ENCODE measurements at regions not wholly inside any gene's neighbourhood (a gene's known extent, or its start where the extent isn't known, plus 50 kb on each side); places are given as distances from the start of the nearest gene placed in this dataset.
"Not testable (repeated sequence)": the region's sequence is repeated elsewhere in the genome, so short reads cannot be mapped to it uniquely, and the experiment has no call there.

GRCh38 chr1:221527886-221528624 is 213.8 kb downstream of the DUSP10 start:
- DNase-seq (ENCODE audit: low spot score) = no peak

GRCh38 chr1:221530159-221530558 is 211.7 kb downstream of the DUSP10 start:
- DNase-seq (ENCODE audit: low spot score) = not testable (repeated sequence)

DNA sequence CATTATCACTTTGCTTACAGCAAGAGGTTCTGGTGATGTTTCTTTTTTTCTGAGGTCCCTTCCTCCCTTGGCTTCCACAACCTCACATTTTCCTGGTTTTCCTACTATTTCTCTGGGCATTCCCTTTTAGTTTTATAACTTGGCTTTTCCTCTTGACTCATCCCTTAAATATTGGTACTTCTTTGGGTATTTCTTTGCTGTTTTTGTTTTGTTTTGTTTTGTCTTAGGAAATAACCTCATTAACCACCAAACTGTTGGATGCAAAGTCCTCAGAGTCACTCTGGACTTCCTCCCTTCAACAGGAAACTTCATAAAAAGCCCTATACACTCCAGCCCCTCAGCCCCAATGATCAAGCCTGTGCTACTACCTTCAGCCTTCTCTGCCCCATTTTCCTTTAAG is 211.1 kb downstream of the DUSP10 start:
- DNase-seq (ENCODE audit: low spot score) = no peak

DNA sequence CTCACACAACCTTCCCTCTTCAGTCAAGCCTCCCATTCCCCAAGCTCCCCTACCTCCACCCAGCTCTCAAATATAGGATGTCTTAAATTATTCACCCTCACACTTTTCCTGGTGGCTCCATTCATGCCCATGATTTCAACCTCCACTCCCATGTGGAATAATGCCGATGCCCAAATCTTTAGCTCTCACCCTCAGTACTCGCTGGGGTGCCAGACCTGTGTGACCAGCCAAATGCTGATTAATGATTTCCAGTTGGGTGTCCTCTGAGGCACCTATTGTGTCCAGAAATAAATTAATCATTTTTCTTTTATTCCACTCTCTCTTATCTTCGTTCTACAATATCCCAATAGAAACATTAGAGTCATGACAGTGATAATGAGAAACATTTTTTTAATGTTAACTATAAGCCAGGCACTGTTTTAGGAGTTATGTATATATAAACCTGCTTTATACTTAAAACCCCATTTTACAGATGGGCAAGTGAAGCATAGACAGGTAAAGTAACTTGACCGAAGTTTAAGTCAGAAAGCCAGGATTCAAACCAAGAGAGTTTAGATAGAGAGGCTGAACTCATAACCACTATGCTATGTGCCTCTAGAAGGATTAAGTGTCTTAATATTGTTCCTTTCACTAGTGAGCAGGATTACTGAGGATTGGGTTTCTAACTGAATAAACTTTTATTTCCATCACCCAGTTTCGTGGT is 209.7 kb downstream of the DUSP10 start:
- DNase-seq (ENCODE audit: low spot score) = no peak

GRCh38 chr1:221541296-221541695 is 200.6 kb downstream of the DUSP10 start:
- no peak for DNase-seq (ENCODE audit: low spot score)

GRCh38 chr1:221543529-221544120 is 198.3 kb downstream of the DUSP10 start:
- no peak for DNase-seq (ENCODE audit: low spot score)

- no peak for DNase-seq (ENCODE audit: low spot score)
Measured at GRCh38 chr1:221548942-221549341, 192.9 kb downstream of the DUSP10 start.

- no peak for DNase-seq (ENCODE audit: low spot score)
Measured at GRCh38 chr1:221549815-221550214, 192.1 kb downstream of the DUSP10 start.

DNA sequence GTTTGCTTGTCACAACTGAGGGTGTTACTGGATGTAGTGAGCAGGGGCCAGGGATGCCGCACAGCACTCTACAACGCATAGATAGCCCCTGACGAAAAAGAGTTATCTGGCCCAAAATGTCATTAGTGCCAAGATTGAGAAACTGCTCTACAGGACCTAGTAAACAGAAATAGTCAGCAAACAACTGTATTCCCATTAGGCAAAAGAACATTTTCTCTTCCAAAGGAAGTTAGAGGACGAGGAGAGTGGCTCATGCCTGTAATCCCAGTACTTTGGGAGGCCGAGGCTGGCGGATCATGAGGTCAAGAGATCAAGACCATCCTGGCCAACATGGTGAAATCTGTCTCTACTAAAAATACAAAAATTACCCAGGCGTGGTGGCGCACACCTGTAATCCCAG is 189.1 kb downstream of the DUSP10 start:
- not testable (repeated sequence) for DNase-seq (ENCODE audit: low spot score)

DNA sequence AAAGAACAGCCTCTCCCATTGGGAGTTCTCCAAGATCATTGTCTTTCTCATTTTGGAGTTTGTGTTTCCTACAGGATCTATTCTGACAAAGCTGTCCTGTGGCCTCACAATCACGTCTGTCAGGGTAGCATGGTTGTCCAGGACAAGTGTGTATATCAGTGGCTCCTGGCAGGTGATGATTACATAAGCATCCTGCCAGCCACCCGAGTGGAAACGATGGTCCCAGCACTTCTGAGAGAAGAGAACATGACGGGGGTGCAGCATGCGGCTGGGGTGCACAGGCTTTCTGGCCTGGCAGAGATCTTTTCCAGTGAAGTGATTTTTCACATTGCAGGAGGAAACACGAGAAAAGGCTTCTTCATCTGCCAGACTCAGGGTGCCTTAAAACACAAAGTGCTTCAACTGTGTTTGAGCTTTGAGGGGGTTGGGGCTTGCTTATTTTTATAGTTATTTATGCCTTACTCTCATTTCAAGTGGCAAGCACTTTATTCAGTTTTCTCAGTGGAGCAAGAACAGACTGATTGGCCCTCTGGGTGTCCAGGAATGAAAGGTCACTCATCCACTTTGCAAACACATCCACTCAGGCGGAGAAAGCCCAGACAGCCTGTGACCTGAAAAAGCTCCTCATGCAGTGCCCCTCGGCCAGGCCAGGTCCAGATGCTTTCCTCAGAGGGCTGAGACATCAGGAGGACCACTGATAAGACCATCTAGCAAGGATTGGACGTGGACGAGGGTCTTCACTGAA is 186.0 kb downstream of the DUSP10 start:
- no peak for DNase-seq (ENCODE audit: low spot score)

GRCh38 chr1:221556435-221556834 is 185.5 kb downstream of the DUSP10 start:
- DNase-seq (ENCODE audit: low spot score) = no peak

- DNase-seq (ENCODE audit: low spot score) = no peak
Measured at GRCh38 chr1:221557013-221557412, 184.9 kb downstream of the DUSP10 start.

DNA sequence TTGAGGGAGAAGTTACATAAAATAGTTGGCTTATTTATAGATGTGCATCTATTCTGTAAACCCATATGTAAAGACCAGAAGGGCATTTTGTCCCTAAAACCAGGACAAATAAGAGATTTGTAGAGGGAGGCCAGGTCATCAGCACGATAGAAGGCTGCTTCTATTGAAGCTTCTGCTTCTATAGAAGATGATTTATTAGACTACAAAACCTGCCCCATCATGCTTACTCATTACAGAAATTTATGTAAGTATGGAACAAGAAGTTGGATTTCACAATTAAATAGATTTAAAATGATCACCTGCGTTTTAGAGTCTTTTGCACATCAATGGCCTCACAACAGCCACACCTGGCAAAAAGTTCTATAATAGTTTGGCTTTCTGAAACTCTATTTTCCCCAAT is 183.5 kb downstream of the DUSP10 start:
- DNase-seq (ENCODE audit: low spot score) = no peak

DNA sequence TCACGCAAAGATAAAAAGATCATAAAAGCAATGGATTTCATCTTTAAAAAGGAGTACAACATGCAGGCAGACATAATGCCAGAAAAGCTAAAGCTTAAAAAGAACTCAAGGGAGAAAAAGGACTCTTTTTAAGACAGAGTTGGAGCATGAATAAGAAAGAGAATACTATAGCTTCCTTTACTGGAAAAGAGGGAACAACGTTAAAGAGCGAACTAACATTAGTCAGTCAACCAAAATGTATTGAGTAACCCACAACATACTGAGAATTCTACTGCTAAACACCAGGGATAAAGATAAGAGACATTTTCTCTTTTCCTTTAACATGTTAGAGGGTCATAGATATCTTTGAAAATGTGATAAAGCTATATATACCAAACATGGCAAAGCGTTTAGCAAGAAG is 182.0 kb downstream of the DUSP10 start:
- no peak for DNase-seq (ENCODE audit: low spot score)

DNA sequence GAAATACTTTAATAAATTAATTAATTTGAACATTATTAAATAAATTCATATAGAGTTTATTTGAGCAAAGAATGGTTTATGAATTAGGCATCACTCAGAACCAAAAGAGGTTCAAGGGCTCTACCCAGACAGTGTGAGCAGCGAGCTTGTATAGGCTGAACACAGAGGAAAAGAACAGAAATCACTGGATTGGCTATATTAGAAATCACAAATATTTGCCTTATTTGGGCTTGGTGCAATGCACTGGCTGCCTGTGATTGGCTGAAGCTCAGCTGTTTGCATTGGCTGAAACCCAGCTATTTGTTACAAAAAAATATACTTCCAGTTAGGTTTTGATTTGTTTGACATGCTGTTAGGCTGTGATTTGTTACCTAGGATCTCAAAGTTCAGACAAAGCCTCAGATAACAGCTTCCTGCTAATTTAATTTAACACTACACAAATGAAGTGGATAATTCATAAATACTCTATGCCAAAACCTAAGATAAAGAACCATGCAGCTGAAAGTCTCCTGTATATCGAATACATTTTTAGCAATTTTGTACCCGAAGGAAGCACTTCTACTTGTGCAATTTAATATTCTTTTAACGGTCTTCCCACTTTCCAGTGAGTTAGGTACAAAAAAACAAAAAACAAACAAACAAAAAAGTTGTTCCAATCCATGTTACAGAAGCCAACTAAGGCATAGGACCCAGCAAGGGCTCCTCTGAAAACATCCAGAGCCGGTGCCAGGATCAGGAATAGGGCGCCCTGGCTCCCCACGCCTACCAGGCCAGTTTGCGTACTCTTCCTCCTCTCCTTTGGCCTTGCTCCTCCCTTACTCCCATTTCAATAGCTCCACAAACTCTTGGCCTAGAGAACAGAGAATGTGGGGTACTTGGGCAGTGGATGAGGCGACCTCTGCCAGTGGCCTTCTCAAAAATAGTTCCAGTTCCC is 179.1 kb downstream of the DUSP10 start:
- no peak for DNase-seq (ENCODE audit: low spot score)

GRCh38 chr1:221563476-221563921 is 178.4 kb downstream of the DUSP10 start:
- DNase-seq (ENCODE audit: low spot score) = no peak

GRCh38 chr1:221564891-221565290 is 177.0 kb downstream of the DUSP10 start:
- no peak for DNase-seq (ENCODE audit: low spot score)

- DNase-seq (ENCODE audit: low spot score) = no peak
Measured at GRCh38 chr1:221565711-221566110, 176.2 kb downstream of the DUSP10 start.

DNA sequence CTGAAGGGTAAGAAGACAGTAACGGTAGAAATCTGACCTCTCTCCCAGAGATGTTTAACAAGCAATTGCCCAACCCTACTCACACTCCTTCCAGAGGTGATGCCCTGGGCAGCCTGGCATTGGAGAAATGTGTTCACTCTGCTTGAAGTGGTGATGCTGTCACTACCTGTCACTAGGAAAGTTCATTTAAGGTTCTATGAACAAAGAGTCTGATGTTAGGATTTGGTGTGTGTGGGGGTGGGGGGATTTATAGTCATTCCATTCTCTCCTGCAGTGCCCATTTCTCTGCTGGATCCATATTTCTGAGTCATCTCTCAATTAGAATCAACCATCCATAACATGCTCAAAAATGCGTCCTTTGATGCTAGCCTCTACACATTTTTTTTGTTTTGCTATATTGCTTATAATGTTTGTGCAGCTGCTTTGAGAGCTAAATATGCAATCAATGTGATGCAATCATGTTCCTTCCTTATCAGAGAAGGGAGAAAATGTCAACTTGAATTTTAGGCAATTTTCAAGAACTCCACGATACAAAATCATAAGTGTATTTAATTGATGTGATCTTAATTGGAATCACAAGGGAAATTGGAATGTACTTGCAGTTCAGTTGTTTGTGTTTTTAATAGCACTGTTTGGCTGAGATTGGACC is 173.9 kb downstream of the DUSP10 start:
- DNase-seq (ENCODE audit: low spot score) = no peak

DNA sequence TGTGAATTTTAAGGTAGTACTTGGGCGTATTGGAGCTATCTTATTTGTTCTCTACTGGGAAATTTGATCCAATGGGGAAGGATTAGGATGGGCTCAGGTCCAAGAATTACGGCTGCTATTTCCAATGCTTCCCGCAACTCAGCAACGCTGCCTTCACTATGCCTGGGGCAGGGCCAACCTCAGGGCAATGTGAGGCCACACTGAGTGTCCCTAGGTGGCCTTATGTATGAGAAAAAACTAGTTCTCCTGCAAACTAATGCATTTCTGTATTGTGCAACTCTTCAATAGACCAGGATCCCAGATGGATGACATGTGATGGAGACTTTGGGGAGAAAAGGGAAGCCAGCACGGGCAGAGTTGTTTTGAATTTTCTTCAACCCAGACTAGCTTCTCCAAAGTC is 168.1 kb downstream of the DUSP10 start:
- no peak for DNase-seq (ENCODE audit: low spot score)

DNA sequence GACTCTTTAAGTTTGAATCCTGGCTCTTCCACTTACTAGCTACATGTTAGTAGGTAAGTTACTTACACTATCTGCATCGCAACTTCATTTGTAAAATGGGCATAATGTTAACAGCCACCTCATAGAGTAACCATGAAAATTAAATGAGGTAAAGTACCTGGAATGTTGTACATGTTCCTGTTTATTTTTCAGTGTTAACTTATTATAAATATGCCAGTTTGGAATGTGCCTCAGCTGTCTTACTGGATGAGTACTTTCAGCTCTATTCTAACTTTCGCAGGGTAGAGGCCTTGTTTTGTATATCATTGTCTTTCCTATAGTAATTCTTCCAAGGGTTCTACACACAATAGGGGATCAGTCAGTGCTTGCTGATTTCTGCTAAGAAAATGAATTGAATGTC is 167.4 kb downstream of the DUSP10 start:
- no peak for DNase-seq (ENCODE audit: low spot score)

Data from hematopoietic multipotent progenitor cell treated with erythropoietin and hydrocortisone succinate and interleukin-3 and kit ligand, for 15 days (in vitro differentiated cells).